WTC11 (cell line): ENCODE measurements at regions not wholly inside any gene's neighbourhood (a gene's known extent, or its start where the extent isn't known, plus 50 kb on each side); places are given as distances from the start of the nearest gene placed in this dataset.

Experiments used
- ATAC-seq: fragments of 200-7000 bp; cut with Tn5 transposase; 2 replicates; pipeline ENCODE4 v1.10.0; 2021; ENCODE audit warnings: mild to moderate bottlenecking, moderate library complexity
- CTCF ChIA-PET: fragments of 300-600 bp; sonication (Branson Sonifier 250); formaldehyde crosslinking; loops from one replicate; lab custom pipeline; 2021; ENCODE audit warnings: antibody characterized with exemption; lab: Charles Lee
- POLR2A ChIA-PET: fragments of 350-600 bp; sonication (Branson Sonifier 250); formaldehyde crosslinking; loops from one replicate; lab custom pipeline; 2021; ENCODE audit warnings: antibody characterized with exemption; lab: Charles Lee
- DNase-seq: peaks from one replicate; pipeline ENCODE4 v3.0.0; 2021; ENCODE audit warnings: low spot score
- H3K27ac Mint-ChIP-seq: 2 replicates; pipeline ENCODE4 v1.8.0; 2021; ENCODE audit warnings: mixed read lengths
- H3K27me3 Mint-ChIP-seq: 2 replicates; pipeline ENCODE4 v1.8.0; 2021; ENCODE audit warnings: low read depth, mild to moderate bottlenecking, moderate library complexity, mixed read lengths
- H3K36me3 Mint-ChIP-seq: 2 replicates; pipeline ENCODE4 v1.8.0; 2021; ENCODE audit warnings: mixed read lengths
- H3K4me1 Mint-ChIP-seq: 2 replicates; pipeline ENCODE4 v1.8.0; 2022; ENCODE audit warnings: mixed read lengths
- H3K4me3 Mint-ChIP-seq: 2 replicates; pipeline ENCODE4 v1.8.0; 2021; ENCODE audit warnings: mild to moderate bottlenecking, moderate library complexity, mixed read lengths
- H3K9me3 Mint-ChIP-seq: 2 replicates; pipeline ENCODE4 v1.8.0; 2021; ENCODE audit warnings: mixed read lengths
- AFF4 ChIP-seq: sonication (generic); formaldehyde crosslinking; IDR thresholded peaks from 2 replicates; pipeline ENCODE4 v1.8.1; 2023; ENCODE audit warnings: mild to moderate bottlenecking, missing genetic modification reagents, borderline replicate concordance
- AR ChIP-seq: fragments of 250-450 bp; sonication (Bioruptor Pico); IDR thresholded peaks from 2 replicates; pipeline ENCODE4 v1.9.0; 2021; ENCODE audit warnings: mild to moderate bottlenecking
- ATF1 ChIP-seq: sonication (generic); formaldehyde crosslinking; IDR thresholded peaks from 2 replicates; pipeline ENCODE4 v1.8.1; 2023; ENCODE audit warnings: mild to moderate bottlenecking, moderate library complexity, missing genetic modification reagents
- CREB1 ChIP-seq: sonication (generic); formaldehyde crosslinking; IDR thresholded peaks from 2 replicates; pipeline ENCODE4 v1.8.0; 2023; ENCODE audit warnings: mild to moderate bottlenecking, missing genetic modification reagents
- CREM ChIP-seq: sonication (generic); formaldehyde crosslinking; IDR thresholded peaks from 2 replicates; pipeline ENCODE4 v1.8.1; 2022; ENCODE audit warnings: mild to moderate bottlenecking, missing genetic modification reagents, moderate library complexity
- CTCF ChIP-seq: fragments of 200-600 bp; IDR thresholded peaks from 2 replicates; pipeline ENCODE4 v1.8.0; 2022; ENCODE audit warnings: antibody characterized with exemption
- EMX1 ChIP-seq: fragments of 250-450 bp; sonication (Bioruptor Pico); IDR thresholded peaks from 2 replicates; pipeline ENCODE4 v1.8.0; 2021; ENCODE audit warnings: mild to moderate bottlenecking
- ETV6 ChIP-seq: sonication (generic); formaldehyde crosslinking; IDR thresholded peaks from 2 replicates; pipeline ENCODE4 v1.8.1; 2022; ENCODE audit warnings: mild to moderate bottlenecking, missing genetic modification reagents
- FOXP4 ChIP-seq: sonication (generic); formaldehyde crosslinking; IDR thresholded peaks from 2 replicates; pipeline ENCODE4 v1.8.0; 2022; ENCODE audit warnings: mild to moderate bottlenecking, missing genetic modification reagents
- GRHL2 ChIP-seq: fragments of 250-450 bp; sonication (Bioruptor Pico); IDR thresholded peaks from 2 replicates; pipeline ENCODE4 v1.8.0; 2022; ENCODE audit warnings: mild to moderate bottlenecking, moderate library complexity; ENCODE audit not compliant: insufficient replicate concordance, severe bottlenecking
- IRF2 ChIP-seq: sonication (generic); formaldehyde crosslinking; IDR thresholded peaks from 2 replicates; pipeline ENCODE4 v1.8.0; 2022; ENCODE audit warnings: low read depth, missing genetic modification reagents, borderline replicate concordance
- NFYB ChIP-seq: sonication (generic); formaldehyde crosslinking; conservative IDR thresholded peaks from 2 replicates; pipeline ENCODE4 v1.8.0; 2022; ENCODE audit warnings: low read depth, missing genetic modification reagents
- OVOL2 ChIP-seq: fragments of 250-450 bp; sonication (Bioruptor Pico); IDR thresholded peaks from 2 replicates; pipeline ENCODE4 v1.9.0; 2021; ENCODE audit warnings: mild to moderate bottlenecking, borderline replicate concordance
- RORB ChIP-seq: fragments of 250-450 bp; sonication (Bioruptor Pico); IDR thresholded peaks from 2 replicates; pipeline ENCODE4 v1.9.0; 2021; ENCODE audit warnings: mild to moderate bottlenecking
- TP53 ChIP-seq: sonication (generic); formaldehyde crosslinking; IDR thresholded peaks from 2 replicates; pipeline ENCODE4 v1.8.1; 2023; ENCODE audit warnings: mild to moderate bottlenecking, missing genetic modification reagents
- USF2 ChIP-seq: sonication (generic); formaldehyde crosslinking; IDR thresholded peaks from 2 replicates; pipeline ENCODE4 v1.8.1; 2023; ENCODE audit warnings: mild to moderate bottlenecking, missing genetic modification reagents, moderate library complexity
- ZNF396 ChIP-seq: fragments of 250-450 bp; sonication (Bioruptor Pico); IDR thresholded peaks from 2 replicates; pipeline ENCODE4 v1.8.0; 2021; ENCODE audit warnings: mild to moderate bottlenecking, moderate library complexity, borderline replicate concordance
- TF ChIP-seq, protein P1 (sequence below): sonication (generic); formaldehyde crosslinking; IDR thresholded peaks from 2 replicates; pipeline ENCODE4 v1.8.1; 2022; ENCODE audit warnings: mild to moderate bottlenecking, moderate library complexity, missing genetic modification reagents
- TF ChIP-seq, protein P2 (sequence below): sonication (generic); formaldehyde crosslinking; IDR thresholded peaks from 2 replicates; pipeline ENCODE4 v1.8.1; 2023; ENCODE audit warnings: mild to moderate bottlenecking, moderate library complexity, missing genetic modification reagents

DNA sequence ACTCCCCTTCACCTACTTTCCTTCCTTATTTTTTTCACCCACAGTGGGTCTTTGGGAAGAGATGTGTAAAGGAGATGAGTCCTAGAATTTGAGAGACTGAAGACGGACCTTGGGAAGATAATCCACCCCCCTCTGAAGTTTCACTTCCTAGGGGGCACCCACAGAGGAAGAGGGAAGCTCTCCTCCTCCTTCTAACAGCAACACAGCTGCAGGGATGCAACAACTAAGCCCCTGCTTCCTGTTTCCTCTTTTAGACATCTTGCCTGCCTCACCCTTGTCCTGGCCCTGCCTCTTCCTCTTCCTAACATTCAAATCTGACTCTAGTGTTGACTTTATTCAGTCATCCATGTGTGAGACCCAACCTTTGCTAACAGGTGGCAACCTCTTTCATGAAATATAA, 424.6 kb downstream of the BUD13 start (continued):
- TF ChIP-seq FOXP4 (CRISPR knock-in tag) (no peak), AR (no peak), RORB (CRISPR knock-in tag) (no peak), EMX1 (CRISPR knock-in tag) (no peak), ATF1 (CRISPR knock-in tag) (no peak), GRHL2 (CRISPR knock-in tag) (no peak), ETV6 (CRISPR knock-in tag) (no peak), IRF2 (CRISPR knock-in tag) (no peak), ZNF396 (no peak), TP53 (CRISPR knock-in tag) (no peak), AFF4 (CRISPR knock-in tag) (no peak)
- TF ChIP-seq, protein P1, sequence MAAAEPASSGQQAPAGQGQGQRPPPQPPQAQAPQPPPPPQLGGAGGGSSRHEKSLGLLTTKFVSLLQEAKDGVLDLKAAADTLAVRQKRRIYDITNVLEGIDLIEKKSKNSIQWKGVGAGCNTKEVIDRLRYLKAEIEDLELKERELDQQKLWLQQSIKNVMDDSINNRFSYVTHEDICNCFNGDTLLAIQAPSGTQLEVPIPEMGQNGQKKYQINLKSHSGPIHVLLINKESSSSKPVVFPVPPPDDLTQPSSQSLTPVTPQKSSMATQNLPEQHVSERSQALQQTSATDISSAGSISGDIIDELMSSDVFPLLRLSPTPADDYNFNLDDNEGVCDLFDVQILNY (CRISPR knock-in tag): no peak

DNA sequence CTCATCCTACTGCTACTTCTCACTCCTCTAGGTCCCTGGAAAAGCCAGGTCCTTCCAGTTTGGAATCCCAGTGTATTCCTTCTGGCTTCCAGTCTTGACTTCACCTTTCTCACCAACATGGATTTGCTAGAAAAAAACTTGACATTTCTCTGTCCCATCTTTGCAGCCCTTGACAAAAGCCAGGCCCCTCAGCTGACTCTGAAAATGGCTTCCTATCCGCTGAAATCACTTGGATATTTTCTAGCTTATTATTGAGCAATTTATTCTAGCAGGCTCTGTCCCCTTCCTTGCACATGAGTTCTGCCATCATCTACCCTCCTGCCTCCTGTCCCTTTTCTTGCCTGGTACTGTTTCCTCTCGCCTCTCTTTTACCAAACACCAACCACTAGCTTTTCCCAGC, 427.2 kb downstream of the BUD13 start:
- DNase-seq: no peak
- Mint-ChIP-seq H3K4me3 (no peak overlapping the region), H3K36me3 (peaks cover 27% of the 10 kb centered on the region), H3K27ac (no peak overlapping the region), H3K4me1 (peaks cover 9% of the 10 kb centered on the region; the same call in 1 of the 2 replicates), H3K9me3 (peaks cover 31% of the 10 kb centered on the region), H3K27me3 (peaks cover 8% of the 10 kb centered on the region; the same call in 1 of the 2 replicates)
- CTCF ChIA-PET: no interaction called here
- TF ChIP-seq CREM (CRISPR knock-in tag): no peak
- ATAC-seq: no peak
- POLR2A ChIA-PET: no interaction called here

- H3K4me1 Mint-ChIP-seq: peaks cover 9% of the 10 kb centered on the region; the same call in 1 of the 2 replicates
- H3K4me3 Mint-ChIP-seq: no peak overlapping the region
- POLR2A ChIA-PET: no interaction called here
- H3K27me3 Mint-ChIP-seq: peaks cover 8% of the 10 kb centered on the region; the same call in 1 of the 2 replicates
- H3K27ac Mint-ChIP-seq: no peak overlapping the region
- DNase-seq (no peak), ATAC-seq (no peak)
- H3K36me3 Mint-ChIP-seq: peaks cover 27% of the 10 kb centered on the region
- H3K9me3 Mint-ChIP-seq: peaks cover 30% of the 10 kb centered on the region
- CTCF ChIA-PET: no interaction called here
- TF ChIP-seq CTCF (no peak), USF2 (CRISPR knock-in tag) (no peak), NFYB (CRISPR knock-in tag) (no peak), CREB1 (no peak), OVOL2 (CRISPR knock-in tag) (no peak)
- TF ChIP-seq, protein P2, sequence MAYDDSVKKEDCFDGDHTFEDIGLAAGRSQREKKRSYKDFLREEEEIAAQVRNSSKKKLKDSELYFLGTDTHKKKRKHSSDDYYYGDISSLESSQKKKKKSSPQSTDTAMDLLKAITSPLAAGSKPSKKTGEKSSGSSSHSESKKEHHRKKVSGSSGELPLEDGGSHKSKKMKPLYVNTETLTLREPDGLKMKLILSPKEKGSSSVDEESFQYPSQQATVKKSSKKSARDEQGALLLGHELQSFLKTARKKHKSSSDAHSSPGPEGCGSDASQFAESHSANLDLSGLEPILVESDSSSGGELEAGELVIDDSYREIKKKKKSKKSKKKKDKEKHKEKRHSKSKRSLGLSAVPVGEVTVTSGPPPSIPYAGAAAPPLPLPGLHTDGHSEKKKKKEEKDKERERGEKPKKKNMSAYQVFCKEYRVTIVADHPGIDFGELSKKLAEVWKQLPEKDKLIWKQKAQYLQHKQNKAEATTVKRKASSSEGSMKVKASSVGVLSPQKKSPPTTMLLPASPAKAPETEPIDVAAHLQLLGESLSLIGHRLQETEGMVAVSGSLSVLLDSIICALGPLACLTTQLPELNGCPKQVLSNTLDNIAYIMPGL (CRISPR knock-in tag): no peak
Measured at GRCh38 chr11:116344601-116345000, 428.2 kb downstream of the BUD13 start.
